ENCODE measurements at regions not wholly inside any gene's neighbourhood (a gene's known extent, or its start where the extent isn't known, plus 50 kb on each side); places are given as distances from the start of the nearest gene placed in this dataset.
A peak's percentile ranks its signal among the peaks of the same experiment; 100 is the strongest.

DNA sequence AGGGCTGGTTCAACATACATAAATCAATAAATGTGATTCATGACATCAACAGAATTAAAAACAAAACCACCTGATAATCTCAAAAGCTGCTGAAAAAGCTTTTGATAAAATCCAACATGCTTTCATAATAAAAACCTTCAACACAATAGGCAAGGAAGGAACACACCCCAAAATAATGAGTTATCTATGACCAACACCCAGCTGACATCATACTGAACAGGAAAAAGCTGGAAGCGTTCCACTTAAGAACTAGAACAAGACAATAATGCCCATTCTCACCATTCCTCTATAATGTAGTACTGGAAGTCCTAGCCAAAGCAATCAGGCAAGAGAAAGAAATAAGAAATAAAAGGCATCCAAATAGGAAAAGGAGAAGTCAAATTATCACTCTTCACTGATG, 116.2 kb upstream of the FREM2 start:
- H3K27me3 ChIP-seq = no peaks in the 10 kb centered on the region
- H3K4me1 ChIP-seq = no peaks in the 10 kb centered on the region
- no peaks in the 10 kb centered on the region for H3K9me3 ChIP-seq
- H3K27ac ChIP-seq = no peak overlapping the region
- intact Hi-C loops (cut with DNase I; ENCODE audit: low total_unique reads) = no loop called here
- 61 to 96% (median 78%) methylated on average over 1 of the region's 1 CpG for WGBS, 5 donors
- no peaks in the 10 kb centered on the region for H3K36me3 ChIP-seq
- TF ChIP-seq POLR2A (IDR thresholded peaks at IDR 0.05) (no peak), EP300 (IDR thresholded peaks at IDR 0.05) (no peak), POLR2AphosphoS5 (IDR thresholded peaks at IDR 0.05) (no peak), CTCF (IDR thresholded peaks at IDR 0.05) (no peak)
- DNase-seq = no peak
- no peak overlapping the region for H3K4me3 ChIP-seq

DNA sequence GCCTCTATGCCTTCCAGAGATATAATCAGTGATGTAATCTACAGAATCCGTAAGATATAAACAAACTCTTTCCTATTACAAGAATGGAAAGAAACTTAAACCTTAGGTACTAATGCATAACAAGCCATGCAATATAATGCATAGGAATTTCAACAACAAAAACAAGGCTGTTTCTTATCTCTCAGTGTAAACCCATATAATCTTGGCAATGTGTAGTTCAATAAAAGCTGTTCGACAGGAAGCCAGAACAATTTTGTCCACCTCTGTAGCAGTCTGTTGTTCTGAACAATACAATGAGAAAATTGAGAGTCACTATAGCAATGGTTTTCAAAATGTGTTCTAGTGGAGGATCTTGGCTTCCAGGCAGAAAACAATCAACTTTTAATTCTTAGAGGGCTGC, 111.5 kb upstream of the FREM2 start:
- H3K4me1 ChIP-seq = no peaks in the 10 kb centered on the region
- 12 to 36% (median 26%) methylated on average over 2 of the region's 2 CpGs for WGBS, 5 donors
- no peak overlapping the region for H3K4me3 ChIP-seq
- no peak for DNase-seq
- intact Hi-C loops (cut with DNase I; ENCODE audit: low total_unique reads) = no loop called here
- no peaks in the 10 kb centered on the region for H3K36me3 ChIP-seq
- H3K9me3 ChIP-seq = no peaks in the 10 kb centered on the region
- no peaks in the 10 kb centered on the region for H3K27me3 ChIP-seq
- TF ChIP-seq POLR2A (IDR thresholded peaks at IDR 0.05) = no peak
- no peak for TF ChIP-seq EP300 (IDR thresholded peaks at IDR 0.05)
- no peak for TF ChIP-seq CTCF (IDR thresholded peaks at IDR 0.05)
- no peak for TF ChIP-seq POLR2AphosphoS5 (IDR thresholded peaks at IDR 0.05)
- no peak overlapping the region for H3K27ac ChIP-seq

DNA sequence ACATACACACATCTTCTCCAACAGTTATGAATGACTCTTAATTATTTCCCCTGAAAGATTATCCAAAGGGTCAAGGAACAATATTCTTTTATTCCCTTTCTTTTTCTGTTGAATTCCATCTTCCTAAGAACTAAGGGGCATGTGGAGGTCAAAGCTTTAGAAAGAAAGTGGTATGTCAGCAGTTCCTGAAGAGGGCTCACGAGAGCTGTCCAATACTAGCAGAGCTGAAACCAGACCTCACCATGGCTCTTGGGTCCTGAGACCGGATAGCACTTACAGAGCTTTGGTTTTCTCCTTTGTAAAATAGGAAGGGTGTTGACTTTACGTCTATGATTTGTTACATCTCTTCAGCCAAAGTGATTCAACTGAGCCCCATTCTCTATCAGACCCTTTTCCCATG, 109.8 kb upstream of the FREM2 start:
- intact Hi-C loops (cut with DNase I; ENCODE audit: low total_unique reads) = no loop called here
- no peak overlapping the region for H3K4me3 ChIP-seq
- no peak for TF ChIP-seq EP300 (IDR thresholded peaks at IDR 0.05)
- no peak for TF ChIP-seq CTCF (IDR thresholded peaks at IDR 0.05)
- no peak for TF ChIP-seq POLR2A (IDR thresholded peaks at IDR 0.05)
- no peak for TF ChIP-seq POLR2AphosphoS5 (IDR thresholded peaks at IDR 0.05)
- no peak for DNase-seq
- H3K36me3 ChIP-seq = no peaks in the 10 kb centered on the region
- 80 to 90% (median 85%) methylated on average over 3 of the region's 3 CpGs for WGBS, 5 donors
- H3K27me3 ChIP-seq = no peaks in the 10 kb centered on the region
- no peaks in the 10 kb centered on the region for H3K4me1 ChIP-seq
- H3K9me3 ChIP-seq = no peaks in the 10 kb centered on the region
- H3K27ac ChIP-seq = no peak overlapping the region

DNA sequence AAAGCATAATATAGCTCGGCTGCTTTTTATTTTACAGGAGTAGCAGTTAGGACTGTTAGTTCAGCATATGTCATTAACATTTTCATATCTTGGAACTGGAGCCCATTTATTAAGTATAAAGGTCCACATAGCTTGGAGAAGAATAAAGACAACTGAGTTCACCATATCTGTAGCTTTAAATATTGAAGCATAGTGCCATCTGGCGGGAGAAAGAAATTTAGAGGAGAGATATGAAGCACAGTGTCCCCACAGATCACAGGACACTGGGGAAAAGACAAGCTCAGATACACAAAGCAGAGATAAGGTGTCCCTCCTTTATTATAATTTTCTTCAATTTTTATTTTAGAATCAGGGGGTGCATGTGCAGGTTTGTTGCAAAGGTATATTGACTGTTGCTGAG, 104.7 kb upstream of the FREM2 start:
- no peaks in the 10 kb centered on the region for H3K27me3 ChIP-seq
- H3K4me1 ChIP-seq = no peaks in the 10 kb centered on the region
- peak in 1 of 2 donors; percentile 73 for DNase-seq
- peak in 2 of 7 experiments; percentile 12 to 19 for TF ChIP-seq CTCF (IDR thresholded peaks at IDR 0.05)
- TF ChIP-seq EP300 (IDR thresholded peaks at IDR 0.05) = no peak
- no peak overlapping the region for H3K4me3 ChIP-seq
- 5 to 16% (median 10%) methylated on average over 2 of the region's 2 CpGs for WGBS, 5 donors
- intact Hi-C loops (cut with DNase I; ENCODE audit: low total_unique reads) = no loop called here
- no peaks in the 10 kb centered on the region for H3K9me3 ChIP-seq
- no peaks in the 10 kb centered on the region for H3K36me3 ChIP-seq
- no peak overlapping the region for H3K27ac ChIP-seq
